A673 (cell line): ENCODE measurements at regions not wholly inside any gene's neighbourhood (a gene's known extent, or its start where the extent isn't known, plus 50 kb on each side); places are given as distances from the start of the nearest gene placed in this dataset.

Experiments used
- CTCF ChIP-seq: fragments of 300-800, 200-600 bp; sonication (generic); conservative IDR thresholded peaks from 2 replicates; pipeline ENCODE4 v1.5.1; 2017; ENCODE audit warnings: low read depth, mild to moderate bottlenecking, antibody characterized with exemption, low read length, moderate library complexity, mixed read lengths
- EZH2 ChIP-seq: fragments of 200-600 bp; sonication (generic); IDR thresholded peaks from 2 replicates; pipeline ENCODE4 v1.6.1; 2017; ENCODE audit warnings: borderline replicate concordance, low read depth, mild to moderate bottlenecking, mixed read lengths, antibody characterized with exemption, low read length; ENCODE audit not compliant: poor library complexity, severe bottlenecking

DNA sequence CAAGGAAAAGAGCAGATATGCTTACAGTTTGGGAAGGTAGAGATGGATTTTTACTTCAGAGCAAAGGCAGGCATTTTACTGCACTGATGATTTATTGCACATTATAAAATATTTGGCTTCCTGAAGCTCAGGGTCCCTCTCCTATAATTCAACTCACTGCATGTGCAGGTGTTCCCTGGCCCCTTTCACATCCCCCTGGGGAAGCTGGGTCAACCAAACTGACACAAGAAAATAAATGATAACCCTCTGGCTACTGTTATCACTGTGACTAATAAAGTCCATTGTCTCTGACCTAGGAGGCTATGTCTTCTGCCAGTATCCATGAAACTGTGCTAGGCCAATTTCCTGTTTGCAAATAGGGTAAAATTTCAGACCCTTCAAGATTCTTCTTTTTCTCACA is 163.1 kb downstream of the ARL6IP6 start:
- TF ChIP-seq CTCF = no peak
- no peak for TF ChIP-seq EZH2
